Neural cell (in vitro differentiated cells): ENCODE measurements at regions not wholly inside any gene's neighbourhood (a gene's known extent, or its start where the extent isn't known, plus 50 kb on each side); places are given as distances from the start of the nearest gene placed in this dataset.

Experiments
- H2AFZ ChIP-seq: fragments of 200-600, 300-800 bp; sonication (generic), shearing (Covaris generic); 2 replicates; pipeline ENCODE4 v1.6.0; 2014; ENCODE audit warnings: low read depth, mild to moderate bottlenecking, antibody characterized with exemption, low read length, moderate library complexity
- H3F3A ChIP-seq: fragments of 200-600 bp; shearing (Covaris generic); 2 replicates; pipeline ENCODE4 v1.6.1; 2016; ENCODE audit warnings: mild to moderate bottlenecking, moderate library complexity, mixed read lengths, antibody characterized with exemption, low read length; ENCODE audit not compliant: insufficient read depth, poor library complexity, severe bottlenecking
- H3K27ac ChIP-seq: fragments of 200-600, 300-800 bp; sonication (generic), shearing (Covaris generic); 2 replicates; pipeline ENCODE4 v1.5.1; 2014; ENCODE audit warnings: mild to moderate bottlenecking, low read length, moderate library complexity
- H3K27me3 ChIP-seq: fragments of 300-800, 200-600 bp; sonication (generic), shearing (Covaris generic); 2 replicates; pipeline ENCODE4 v1.6.0; 2014; ENCODE audit warnings: mild to moderate bottlenecking, low read depth, low read length, moderate library complexity; ENCODE audit not compliant: insufficient read depth
- H3K36me3 ChIP-seq: fragments of 300-800, 200-600 bp; sonication (generic), shearing (Covaris generic); 2 replicates; pipeline ENCODE4 v1.5.1; 2014; ENCODE audit warnings: mild to moderate bottlenecking, antibody characterized with exemption, low read length, moderate library complexity; ENCODE audit not compliant: insufficient read depth
- H3K4me2 ChIP-seq: fragments of 300-800, 200-600 bp; sonication (generic), shearing (Covaris generic); 2 replicates; pipeline ENCODE4 v1.6.0; 2014; ENCODE audit warnings: mild to moderate bottlenecking, low read length
- H3K4me3 ChIP-seq: fragments of 300-800, 200-600 bp; sonication (generic), shearing (Covaris generic); 2 replicates; pipeline ENCODE4 v1.5.1; 2014; ENCODE audit warnings: mild to moderate bottlenecking, low read length, moderate library complexity
- H3K79me2 ChIP-seq: fragments of 200-600 bp; shearing (Covaris generic); replicated peaks from 2 replicates; pipeline ENCODE4 v1.6.0; 2014; ENCODE audit warnings: mild to moderate bottlenecking, low read length, moderate library complexity; ENCODE audit not compliant: insufficient read depth
- H3K9ac ChIP-seq: fragments of 300-800, 200-600 bp; sonication (generic), shearing (Covaris generic); 2 replicates; pipeline ENCODE4 v1.6.1; 2016; ENCODE audit warnings: mild to moderate bottlenecking, low read length, mixed read lengths
- H3K9me2 ChIP-seq: fragments of 200-600 bp; shearing (Covaris generic); 2 replicates; pipeline ENCODE4 v1.6.1; 2016; ENCODE audit warnings: mild to moderate bottlenecking, low read length, mixed read lengths; ENCODE audit not compliant: insufficient read depth
- H3K9me3 ChIP-seq: fragments of 200-600, 300-800 bp; sonication (generic), shearing (Covaris generic); 2 replicates; pipeline ENCODE4 v1.6.1; 2016; ENCODE audit warnings: mild to moderate bottlenecking, mixed run types, low read length, moderate library complexity, mixed read lengths
- H4K20me1 ChIP-seq: fragments of 200-600 bp; shearing (Covaris generic); 2 replicates; pipeline ENCODE4 v1.6.1; 2016; ENCODE audit warnings: mild to moderate bottlenecking, mixed run types; ENCODE audit not compliant: insufficient read depth
- CTCF ChIP-seq: fragments of 450-650 bp; IDR thresholded peaks from 2 replicates; pipeline ENCODE4 v1.5.1; 2014; ENCODE audit warnings: antibody characterized with exemption, mild to moderate bottlenecking, moderate library complexity; ENCODE audit not compliant: poor library complexity, severe bottlenecking
- EP300 ChIP-seq: fragments of 450-650 bp; conservative IDR thresholded peaks from 2 replicates; pipeline ENCODE4 v1.6.1; 2014; ENCODE audit warnings: antibody characterized with exemption, mild to moderate bottlenecking, moderate library complexity; ENCODE audit not compliant: poor library complexity, severe bottlenecking
- EZH2 ChIP-seq: fragments of 200-600, 300-800 bp; shearing (Covaris generic), sonication (generic); IDR thresholded peaks from 2 replicates; pipeline ENCODE4 v1.6.1; 2014; ENCODE audit warnings: antibody characterized with exemption, low read length, borderline replicate concordance, mild to moderate bottlenecking; ENCODE audit not compliant: insufficient read depth, poor library complexity, severe bottlenecking
- MXI1 ChIP-seq: fragments of 450-650 bp; conservative IDR thresholded peaks from 2 replicates; pipeline ENCODE4 v1.6.1; 2014; ENCODE audit warnings: antibody characterized with exemption, mild to moderate bottlenecking; ENCODE audit not compliant: poor library complexity, severe bottlenecking
- POLR2AphosphoS5 ChIP-seq: IDR thresholded peaks from 2 replicates; pipeline ENCODE4 v1.6.1; 2012
- RAD21 ChIP-seq: fragments of 450-650 bp; conservative IDR thresholded peaks from 2 replicates; pipeline ENCODE4 v1.6.1; 2014; ENCODE audit warnings: antibody characterized with exemption, mild to moderate bottlenecking, moderate library complexity
- REST ChIP-seq: IDR thresholded peaks from 2 replicates; pipeline ENCODE4 v1.6.1; 2012; ENCODE audit warnings: borderline replicate concordance
- SMC3 ChIP-seq: fragments of 450-650 bp; conservative IDR thresholded peaks from 2 replicates; pipeline ENCODE4 v1.6.1; 2014; ENCODE audit warnings: antibody characterized with exemption, mild to moderate bottlenecking, moderate library complexity; ENCODE audit not compliant: poor library complexity
- TAF1 ChIP-seq: IDR thresholded peaks from 2 replicates; pipeline ENCODE4 v1.6.1; 2012; ENCODE audit warnings: low read depth

- no peak overlapping the region for H2AFZ ChIP-seq
- TF ChIP-seq CTCF (no peak), MXI1 (no peak), POLR2AphosphoS5 (no peak), REST (no peak), SMC3 (no peak), EP300 (no peak), RAD21 (no peak), TAF1 (no peak)
Observed at GRCh38 chr5:123805300-123805699, 293.3 kb downstream of the CSNK1G3 start.

GRCh38 chr5:123803359-123803758, 291.4 kb downstream of the CSNK1G3 start:
- Histone ChIP-seq H3K27me3 (no peaks in the 10 kb centered on the region), H3K9ac (no peak overlapping the region), H3K79me2 (no peaks in the 10 kb centered on the region), H3K9me2 (no peaks in the 10 kb centered on the region), H2AFZ (no peak overlapping the region), H3K9me3 (no peaks in the 10 kb centered on the region), H4K20me1 (no peaks in the 10 kb centered on the region), H3F3A (peaks cover 5% of the 10 kb centered on the region), H3K36me3 (no peaks in the 10 kb centered on the region), H3K4me3 (no peak overlapping the region), H3K4me2 (no peak overlapping the region), H3K27ac (no peak overlapping the region)
- TF ChIP-seq SMC3, result no peak
- no peak for TF ChIP-seq MXI1
- TF ChIP-seq RAD21, result no peak
- TF ChIP-seq REST, result no peak
- no peak for TF ChIP-seq EZH2
- no peak for TF ChIP-seq TAF1
- no peak for TF ChIP-seq EP300
- no peak for TF ChIP-seq CTCF
- TF ChIP-seq POLR2AphosphoS5, result no peak

More at GRCh38 chr5:123805300-123805699, 293.3 kb downstream of the CSNK1G3 start:
- H3K27ac ChIP-seq, result no peak overlapping the region
- peaks cover 9% of the 10 kb centered on the region for H3F3A ChIP-seq
- no peaks in the 10 kb centered on the region for H3K9me3 ChIP-seq
- H3K79me2 ChIP-seq, result no peaks in the 10 kb centered on the region
- H3K36me3 ChIP-seq, result no peaks in the 10 kb centered on the region
- no peaks in the 10 kb centered on the region for H4K20me1 ChIP-seq
- no peak overlapping the region for H3K4me2 ChIP-seq
- H3K9me2 ChIP-seq, result no peaks in the 10 kb centered on the region
- H3K27me3 ChIP-seq, result no peaks in the 10 kb centered on the region
- H3K4me3 ChIP-seq, result no peak overlapping the region
- no peak overlapping the region for H3K9ac ChIP-seq
